ENCODE measurements at regions not wholly inside any gene's neighbourhood (a gene's known extent, or its start where the extent isn't known, plus 50 kb on each side); places are given as distances from the start of the nearest gene placed in this dataset.

- Mint-ChIP-seq H3K9me3 (no peaks in the 10 kb centered on the region), H3K27me3 (peaks cover 44% of the 10 kb centered on the region)
- CTCF ChIA-PET = no interaction called here
These were observed 244.5 kb downstream of the MAFB start for GRCh38 chr20:40444516-40444915.

GRCh38 chr20:40443753-40444152, 245.3 kb downstream of the MAFB start:
- H3K36me3 ChIP-seq (ENCODE audit: insufficient read depth, low read length) = no peaks in the 10 kb centered on the region
- H3K36me3 Mint-ChIP-seq (ENCODE audit: low read depth) = no peaks in the 10 kb centered on the region
- H3K9me3 ChIP-seq (ENCODE audit: control insufficient read depth in 1 of 2, insufficient read depth in 1 of 2, low read length in 2 of 2) = peaks cover 0 to 4% of the 10 kb centered on the region in 2 experiments
- H3K4me3 Mint-ChIP-seq = no peak overlapping the region
- intact Hi-C loops (cut with DNase I, micrococcal nuclease) = no loop called here
- TF ChIP-seq CTCF (IDR thresholded peaks at IDR 0.05) = no peak
- ChIA-PET CTCF (no interaction called here), POLR2A (no interaction called here)
- ATAC-seq (ENCODE audit: poor library complexity) (no peak), DNase-seq (no peak)
- no peak overlapping the region for H3K4me3 ChIP-seq (ENCODE audit: low read length)
- H3K27me3 ChIP-seq (ENCODE audit: control insufficient read depth in 1 of 2, insufficient read depth in 2 of 2, low read length in 2 of 2) = no peaks in the 10 kb centered on the region
- no peak overlapping the region for H3K27ac ChIP-seq (ENCODE audit: low read depth in 1 of 2, low read length in 2 of 2)
- H3K9me3 Mint-ChIP-seq = no peaks in the 10 kb centered on the region
- H3K4me1 ChIP-seq (ENCODE audit: insufficient read depth, low read length) = no peaks in the 10 kb centered on the region
- H3K27me3 Mint-ChIP-seq = peaks cover 39% of the 10 kb centered on the region
- H3K4me1 Mint-ChIP-seq (ENCODE audit: low read depth) = no peaks in the 10 kb centered on the region
- no peak overlapping the region for H3K27ac Mint-ChIP-seq

More at GRCh38 chr20:40444516-40444915, 244.5 kb downstream of the MAFB start:
- H3K9me3 ChIP-seq (ENCODE audit: control insufficient read depth in 1 of 2, insufficient read depth in 1 of 2, low read length in 2 of 2) = peaks cover 0 to 4% of the 10 kb centered on the region in 2 experiments
- H3K4me1 ChIP-seq (ENCODE audit: insufficient read depth, low read length) = no peaks in the 10 kb centered on the region
- H3K27me3 ChIP-seq (ENCODE audit: control insufficient read depth in 1 of 2, insufficient read depth in 2 of 2, low read length in 2 of 2) = no peaks in the 10 kb centered on the region
- no peak overlapping the region for H3K4me3 ChIP-seq (ENCODE audit: low read length)
- POLR2A ChIA-PET = no interaction called here
- Mint-ChIP-seq H3K27ac (no peak overlapping the region), H3K36me3 (ENCODE audit: low read depth) (no peaks in the 10 kb centered on the region), H3K4me3 (no peak overlapping the region), H3K4me1 (ENCODE audit: low read depth) (no peaks in the 10 kb centered on the region)
- ATAC-seq (ENCODE audit: poor library complexity) = no peak
- DNase-seq = no peak
- intact Hi-C loops (cut with DNase I, micrococcal nuclease) = no loop called here
- H3K36me3 ChIP-seq (ENCODE audit: insufficient read depth, low read length) = no peaks in the 10 kb centered on the region
- no peak overlapping the region for H3K27ac ChIP-seq (ENCODE audit: low read depth in 1 of 2, low read length in 2 of 2)
- TF ChIP-seq CTCF (IDR thresholded peaks at IDR 0.05) = no peak

GRCh38 chr20:40442181-40442963, 246.7 kb downstream of the MAFB start:
- TF ChIP-seq CTCF (IDR thresholded peaks at IDR 0.05) = no peak
- ChIA-PET CTCF (no interaction called here), POLR2A (no interaction called here)
- no peak overlapping the region for H3K4me3 ChIP-seq (ENCODE audit: low read length)
- H3K4me1 Mint-ChIP-seq (ENCODE audit: low read depth) = no peaks in the 10 kb centered on the region
- peaks cover 38% of the 10 kb centered on the region for H3K27me3 Mint-ChIP-seq
- no peak overlapping the region for H3K27ac ChIP-seq (ENCODE audit: low read depth in 1 of 2, low read length in 2 of 2)
- H3K36me3 ChIP-seq (ENCODE audit: insufficient read depth, low read length) = no peaks in the 10 kb centered on the region
- H3K36me3 Mint-ChIP-seq (ENCODE audit: low read depth) = no peaks in the 10 kb centered on the region
- H3K9me3 Mint-ChIP-seq = no peaks in the 10 kb centered on the region
- no peak overlapping the region for H3K27ac Mint-ChIP-seq
- H3K27me3 ChIP-seq (ENCODE audit: control insufficient read depth in 1 of 2, insufficient read depth in 2 of 2, low read length in 2 of 2) = no peaks in the 10 kb centered on the region
- H3K9me3 ChIP-seq (ENCODE audit: control insufficient read depth in 1 of 2, insufficient read depth in 1 of 2, low read length in 2 of 2) = peaks cover 0 to 1% of the 10 kb centered on the region in 2 experiments
- DNase-seq (no peak), ATAC-seq (ENCODE audit: poor library complexity) (no peak)
- intact Hi-C loops (cut with DNase I, micrococcal nuclease) = no loop called here
- H3K4me3 Mint-ChIP-seq = no peak overlapping the region
- H3K4me1 ChIP-seq (ENCODE audit: insufficient read depth, low read length) = no peaks in the 10 kb centered on the region
